DMS114 treated with DMSO at 0.1 percent for 48 hours (cell line): ENCODE measurements at regions not wholly inside any gene's neighbourhood (a gene's known extent, or its start where the extent isn't known, plus 50 kb on each side); places are given as distances from the start of the nearest gene placed in this dataset.

ENCODE experiments used
- DNase-seq: peaks from one replicate; lab custom pipeline; 2025; ENCODE audit not compliant: unreplicated experiment; lab: John Stamatoyannopoulos, UW

- no peak for DNase-seq
Measured at GRCh38 chr1:30303387-30303786, 420.0 kb downstream of the MATN1 start.

GRCh38 chr1:30302858-30303257 is 420.5 kb downstream of the MATN1 start:
- DNase-seq: no peak

GRCh38 chr1:30300669-30301068 is 422.7 kb downstream of the MATN1 start:
- no peak for DNase-seq

GRCh38 chr1:30299393-30299792 is 424.0 kb downstream of the MATN1 start:
- no peak for DNase-seq

- DNase-seq: no peak
Measured at GRCh38 chr1:30295674-30296073, 427.7 kb downstream of the MATN1 start.

GRCh38 chr1:30295266-30295665 is 428.1 kb downstream of the MATN1 start:
- DNase-seq: no peak

- no peak for DNase-seq
Measured at GRCh38 chr1:30294508-30294907, 428.9 kb downstream of the MATN1 start.

GRCh38 chr1:30292451-30292850 is 430.9 kb downstream of the MATN1 start:
- DNase-seq: no peak

GRCh38 chr1:30291526-30291925 is 431.9 kb downstream of the MATN1 start:
- DNase-seq: no peak

- no peak for DNase-seq
Measured at GRCh38 chr1:30290581-30290980, 432.8 kb downstream of the MATN1 start.

- no peak for DNase-seq
Measured at GRCh38 chr1:30287976-30288375, 435.4 kb downstream of the MATN1 start.

GRCh38 chr1:30286988-30287839 is 436.2 kb downstream of the MATN1 start:
- no peak for DNase-seq

- no peak for DNase-seq
Measured at GRCh38 chr1:30286241-30286987, 437.0 kb downstream of the MATN1 start.

GRCh38 chr1:30285501-30285932 is 437.9 kb downstream of the MATN1 start:
- DNase-seq: no peak

- no peak for DNase-seq
Measured at GRCh38 chr1:30284728-30285475, 438.5 kb downstream of the MATN1 start.

GRCh38 chr1:30284226-30284625 is 439.2 kb downstream of the MATN1 start:
- DNase-seq: no peak

GRCh38 chr1:30283199-30283962 is 440.0 kb downstream of the MATN1 start:
- DNase-seq: no peak

- DNase-seq: no peak
Measured at GRCh38 chr1:30280572-30280971, 442.8 kb downstream of the MATN1 start.

- no peak for DNase-seq
Measured at GRCh38 chr1:30277911-30278310, 445.5 kb downstream of the MATN1 start.

- no peak for DNase-seq
Measured at GRCh38 chr1:30277415-30277814, 446.0 kb downstream of the MATN1 start.
